GM18502 (cell line): ENCODE measurements at regions not wholly inside any gene's neighbourhood (a gene's known extent, or its start where the extent isn't known, plus 50 kb on each side); places are given as distances from the start of the nearest gene placed in this dataset.

ENCODE experiments used
- ATAC-seq: cut with Tn5 transposase; IDR thresholded peaks from one replicate; pipeline ENCODE4 v1.9.1; 2021; ENCODE audit warnings: mild to moderate bottlenecking; ENCODE audit not compliant: unreplicated experiment, poor library complexity

GRCh38 chr11:116249561-116249960 lies 523.2 kb downstream of the BUD13 start:
- no peak for ATAC-seq

- no peak for ATAC-seq
Measured at GRCh38 chr11:116244889-116245288, 527.9 kb downstream of the BUD13 start.

GRCh38 chr11:116244439-116244838 lies 528.3 kb downstream of the BUD13 start:
- ATAC-seq: no peak

- ATAC-seq: no peak
Measured at GRCh38 chr11:116243991-116244390, 528.8 kb downstream of the BUD13 start.

GRCh38 chr11:116242006-116242405 lies 530.8 kb downstream of the BUD13 start:
- ATAC-seq: no peak

GRCh38 chr11:116240710-116241109 lies 532.1 kb downstream of the BUD13 start:
- ATAC-seq: no peak

GRCh38 chr11:116239247-116239646 lies 533.5 kb downstream of the BUD13 start:
- ATAC-seq: no peak

GRCh38 chr11:116234989-116235568 lies 537.7 kb downstream of the BUD13 start:
- no peak for ATAC-seq

- no peak for ATAC-seq
Measured at GRCh38 chr11:116233561-116233960, 539.2 kb downstream of the BUD13 start.

- no peak for ATAC-seq
Measured at GRCh38 chr11:116232364-116232828, 540.4 kb downstream of the BUD13 start.

GRCh38 chr11:116231543-116231942 lies 541.2 kb downstream of the BUD13 start:
- ATAC-seq: no peak

- no peak for ATAC-seq
Measured at GRCh38 chr11:116230438-116230837, 542.3 kb downstream of the BUD13 start.

GRCh38 chr11:116229236-116229970 lies 543.4 kb downstream of the BUD13 start:
- no peak for ATAC-seq

GRCh38 chr11:116226731-116227130 lies 546.1 kb downstream of the BUD13 start:
- ATAC-seq: no peak

GRCh38 chr11:116225784-116226585 lies 546.8 kb downstream of the BUD13 start:
- no peak for ATAC-seq

- ATAC-seq: no peak
Measured at GRCh38 chr11:116225236-116225635, 547.6 kb downstream of the BUD13 start.

- ATAC-seq: no peak
Measured at GRCh38 chr11:116224889-116225200, 547.9 kb downstream of the BUD13 start.

GRCh38 chr11:116224154-116224888 lies 548.5 kb downstream of the BUD13 start:
- ATAC-seq: no peak

- ATAC-seq: no peak
Measured at GRCh38 chr11:116221351-116221750, 551.4 kb downstream of the BUD13 start.

GRCh38 chr11:116219171-116219635 lies 553.6 kb downstream of the BUD13 start:
- ATAC-seq: no peak

- no peak for ATAC-seq
Measured at GRCh38 chr11:116217441-116217840, 555.3 kb downstream of the BUD13 start.
